Globus pallidus (tissue), 1 donor: ENCODE measurements at regions not wholly inside any gene's neighbourhood (a gene's known extent, or its start where the extent isn't known, plus 50 kb on each side); places are given as distances from the start of the nearest gene placed in this dataset.
"Not testable (repeated sequence)": the region's sequence is repeated elsewhere in the genome, so short reads cannot be mapped to it uniquely, and the experiment has no call there.

Experiments
- DNase-seq: peaks from one replicate; pipeline ENCODE4 v3.0.0-alpha.2; 2015; ENCODE audit warnings: low spot score

GRCh38 chr13:62388515-62388914, 972.9 kb upstream of the PCDH20 start:
- DNase-seq = no peak

- DNase-seq = no peak
These were observed 972.0 kb upstream of the PCDH20 start for GRCh38 chr13:62387647-62388046.

GRCh38 chr13:62379241-62379640, 963.6 kb upstream of the PCDH20 start:
- not testable (repeated sequence) for DNase-seq

GRCh38 chr13:62377838-62378237, 962.2 kb upstream of the PCDH20 start:
- no peak for DNase-seq

GRCh38 chr13:62375653-62376052, 960.0 kb upstream of the PCDH20 start:
- DNase-seq = no peak

- DNase-seq = no peak
These were observed 956.1 kb upstream of the PCDH20 start for GRCh38 chr13:62371737-62372136.

GRCh38 chr13:62367971-62368370, 952.3 kb upstream of the PCDH20 start:
- DNase-seq = not testable (repeated sequence)

- no peak for DNase-seq
These were observed 945.0 kb upstream of the PCDH20 start for GRCh38 chr13:62360609-62361008.

- no peak for DNase-seq
These were observed 942.9 kb upstream of the PCDH20 start for GRCh38 chr13:62358646-62358932.

GRCh38 chr13:62357887-62358645, 942.4 kb upstream of the PCDH20 start:
- DNase-seq = peak; percentile 4

GRCh38 chr13:62356977-62357376, 941.3 kb upstream of the PCDH20 start:
- DNase-seq = no peak

- DNase-seq = no peak
These were observed 921.6 kb upstream of the PCDH20 start for GRCh38 chr13:62337109-62337880.

GRCh38 chr13:62336507-62336906, 920.9 kb upstream of the PCDH20 start:
- DNase-seq = no peak

GRCh38 chr13:62333466-62333865, 917.8 kb upstream of the PCDH20 start:
- DNase-seq = no peak

- DNase-seq = no peak
These were observed 915.7 kb upstream of the PCDH20 start for GRCh38 chr13:62331384-62331783.

GRCh38 chr13:62327367-62327766, 911.7 kb upstream of the PCDH20 start:
- no peak for DNase-seq

- no peak for DNase-seq
These were observed 909.2 kb upstream of the PCDH20 start for GRCh38 chr13:62324842-62325241.

GRCh38 chr13:62321895-62322294, 906.2 kb upstream of the PCDH20 start:
- DNase-seq = no peak

- no peak for DNase-seq
These were observed 905.5 kb upstream of the PCDH20 start for GRCh38 chr13:62321139-62321538.

- DNase-seq = peak; percentile 54
These were observed 904.8 kb upstream of the PCDH20 start for GRCh38 chr13:62320129-62321108.

- no peak for DNase-seq
These were observed 894.3 kb upstream of the PCDH20 start for GRCh38 chr13:62309904-62310303.

- no peak for DNase-seq
These were observed 890.1 kb upstream of the PCDH20 start for GRCh38 chr13:62305756-62306155.
